ENCODE measurements at regions not wholly inside any gene's neighbourhood (a gene's known extent, or its start where the extent isn't known, plus 50 kb on each side); places are given as distances from the start of the nearest gene placed in this dataset.

- intact Hi-C loops (cut with DNase I), result no loop called here
- Histone ChIP-seq H3K4me1 (replicated peaks) (no peaks in the 10 kb centered on the region), H3K27me3 (replicated peaks; ENCODE audit: insufficient read depth) (no peaks in the 10 kb centered on the region), H3K9me3 (no peaks in the 10 kb centered on the region), H3K27ac (no peak overlapping the region), H3K4me3 (no peak overlapping the region), H3K36me3 (no peaks in the 10 kb centered on the region)
- 70% methylated on average over 7 of the region's 7 CpGs for WGBS
- TF ChIP-seq CTCF (IDR thresholded peaks at IDR 0.05) (no peak), POLR2A (IDR thresholded peaks at IDR 0.05) (no peak), POLR2AphosphoS5 (IDR thresholded peaks at IDR 0.05) (no peak)
- DNase-seq (ENCODE audit: low spot score), result no peak
Measured at GRCh38 chr2:215702116-215702902, 266.4 kb upstream of the FN1 start.

GRCh38 chr2:215699700-215700538, 264.1 kb upstream of the FN1 start:
- Histone ChIP-seq H3K36me3 (no peaks in the 10 kb centered on the region), H3K4me1 (replicated peaks) (no peaks in the 10 kb centered on the region), H3K27me3 (replicated peaks; ENCODE audit: insufficient read depth) (no peaks in the 10 kb centered on the region), H3K4me3 (no peak overlapping the region), H3K9me3 (no peaks in the 10 kb centered on the region), H3K27ac (no peak overlapping the region)
- intact Hi-C loops (cut with DNase I), result no loop called here
- TF ChIP-seq POLR2A (IDR thresholded peaks at IDR 0.05), result no peak
- 94% methylated on average over 2 of the region's 2 CpGs for WGBS
- DNase-seq (ENCODE audit: low spot score), result no peak

GRCh38 chr2:215699018-215699417, 263.1 kb upstream of the FN1 start:
- TF ChIP-seq CTCF (IDR thresholded peaks at IDR 0.05), result no peak
- TF ChIP-seq POLR2AphosphoS5 (IDR thresholded peaks at IDR 0.05), result no peak
- TF ChIP-seq POLR2A (IDR thresholded peaks at IDR 0.05), result no peak
- H3K27ac ChIP-seq, result no peak overlapping the region
- no peaks in the 10 kb centered on the region for H3K4me1 ChIP-seq (replicated peaks)
- H3K27me3 ChIP-seq (replicated peaks; ENCODE audit: insufficient read depth), result no peaks in the 10 kb centered on the region
- no peak for DNase-seq (ENCODE audit: low spot score)
- H3K9me3 ChIP-seq, result no peaks in the 10 kb centered on the region
- 100% methylated on average over 2 of the region's 2 CpGs for WGBS
- intact Hi-C loops (cut with DNase I), result no loop called here
- H3K36me3 ChIP-seq, result no peaks in the 10 kb centered on the region
- H3K4me3 ChIP-seq, result no peak overlapping the region

- DNase-seq (ENCODE audit: low spot score), result no peak
- no peak overlapping the region for H3K27ac ChIP-seq
Measured at GRCh38 chr2:215698566-215698965, 262.7 kb upstream of the FN1 start.

More at GRCh38 chr2:215698566-215698965, 262.7 kb upstream of the FN1 start:
- no peaks in the 10 kb centered on the region for H3K27me3 ChIP-seq (replicated peaks; ENCODE audit: insufficient read depth)
- 84% methylated on average over 2 of the region's 2 CpGs for WGBS
- no peaks in the 10 kb centered on the region for H3K9me3 ChIP-seq
- H3K4me1 ChIP-seq (replicated peaks), result no peaks in the 10 kb centered on the region
- intact Hi-C loops (cut with DNase I), result no loop called here
- no peaks in the 10 kb centered on the region for H3K36me3 ChIP-seq
- no peak overlapping the region for H3K4me3 ChIP-seq
- TF ChIP-seq POLR2AphosphoS5 (IDR thresholded peaks at IDR 0.05) (no peak), POLR2A (IDR thresholded peaks at IDR 0.05) (no peak), CTCF (IDR thresholded peaks at IDR 0.05) (no peak)
